PC-9 (cell line): ENCODE measurements at regions not wholly inside any gene's neighbourhood (a gene's known extent, or its start where the extent isn't known, plus 50 kb on each side); places are given as distances from the start of the nearest gene placed in this dataset.

Source experiments
- EZH2 ChIP-seq: fragments of 200-600 bp; sonication (generic); IDR thresholded peaks from 2 replicates; pipeline ENCODE4 v1.8.0; 2017; ENCODE audit warnings: antibody characterized with exemption, low read depth
- TF ChIP-seq, protein P1 (sequence below): fragments of 200-600 bp; sonication (generic); conservative IDR thresholded peaks from 2 replicates; pipeline ENCODE4 v1.6.1; 2017; ENCODE audit warnings: mixed run types, antibody characterized with exemption, mild to moderate bottlenecking, moderate library complexity

DNA sequence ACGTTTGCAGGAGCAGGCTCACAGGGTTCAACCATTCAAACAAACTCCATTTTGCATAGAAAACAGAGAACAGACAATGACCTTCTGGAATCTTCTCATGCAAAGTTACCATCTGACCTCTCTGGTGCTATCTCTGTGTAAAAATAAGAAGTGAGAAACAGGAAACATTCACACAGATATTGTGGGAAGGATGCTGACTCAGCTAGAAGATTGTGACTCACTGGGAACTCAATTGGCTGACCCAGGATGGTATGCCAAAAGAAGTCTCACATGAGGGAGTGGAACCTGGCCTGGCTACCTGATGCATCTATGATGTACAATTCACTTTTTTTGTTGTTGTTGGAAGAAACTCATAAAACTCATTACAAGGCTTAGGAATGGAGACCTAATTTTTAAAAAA is 61.1 kb upstream of the TBX18 start:
- TF ChIP-seq, protein P1, sequence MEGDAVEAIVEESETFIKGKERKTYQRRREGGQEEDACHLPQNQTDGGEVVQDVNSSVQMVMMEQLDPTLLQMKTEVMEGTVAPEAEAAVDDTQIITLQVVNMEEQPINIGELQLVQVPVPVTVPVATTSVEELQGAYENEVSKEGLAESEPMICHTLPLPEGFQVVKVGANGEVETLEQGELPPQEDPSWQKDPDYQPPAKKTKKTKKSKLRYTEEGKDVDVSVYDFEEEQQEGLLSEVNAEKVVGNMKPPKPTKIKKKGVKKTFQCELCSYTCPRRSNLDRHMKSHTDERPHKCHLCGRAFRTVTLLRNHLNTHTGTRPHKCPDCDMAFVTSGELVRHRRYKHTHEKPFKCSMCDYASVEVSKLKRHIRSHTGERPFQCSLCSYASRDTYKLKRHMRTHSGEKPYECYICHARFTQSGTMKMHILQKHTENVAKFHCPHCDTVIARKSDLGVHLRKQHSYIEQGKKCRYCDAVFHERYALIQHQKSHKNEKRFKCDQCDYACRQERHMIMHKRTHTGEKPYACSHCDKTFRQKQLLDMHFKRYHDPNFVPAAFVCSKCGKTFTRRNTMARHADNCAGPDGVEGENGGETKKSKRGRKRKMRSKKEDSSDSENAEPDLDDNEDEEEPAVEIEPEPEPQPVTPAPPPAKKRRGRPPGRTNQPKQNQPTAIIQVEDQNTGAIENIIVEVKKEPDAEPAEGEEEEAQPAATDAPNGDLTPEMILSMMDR: no peak
- TF ChIP-seq EZH2: no peak
